Ecto neural progenitor cell (in vitro differentiated cells): ENCODE measurements at regions not wholly inside any gene's neighbourhood (a gene's known extent, or its start where the extent isn't known, plus 50 kb on each side); places are given as distances from the start of the nearest gene placed in this dataset.

Experiments used
- DNase-seq: peaks from one replicate; pipeline ENCODE4 v3.0.0-alpha.2; 2018; ENCODE audit warnings: low spot score

DNA sequence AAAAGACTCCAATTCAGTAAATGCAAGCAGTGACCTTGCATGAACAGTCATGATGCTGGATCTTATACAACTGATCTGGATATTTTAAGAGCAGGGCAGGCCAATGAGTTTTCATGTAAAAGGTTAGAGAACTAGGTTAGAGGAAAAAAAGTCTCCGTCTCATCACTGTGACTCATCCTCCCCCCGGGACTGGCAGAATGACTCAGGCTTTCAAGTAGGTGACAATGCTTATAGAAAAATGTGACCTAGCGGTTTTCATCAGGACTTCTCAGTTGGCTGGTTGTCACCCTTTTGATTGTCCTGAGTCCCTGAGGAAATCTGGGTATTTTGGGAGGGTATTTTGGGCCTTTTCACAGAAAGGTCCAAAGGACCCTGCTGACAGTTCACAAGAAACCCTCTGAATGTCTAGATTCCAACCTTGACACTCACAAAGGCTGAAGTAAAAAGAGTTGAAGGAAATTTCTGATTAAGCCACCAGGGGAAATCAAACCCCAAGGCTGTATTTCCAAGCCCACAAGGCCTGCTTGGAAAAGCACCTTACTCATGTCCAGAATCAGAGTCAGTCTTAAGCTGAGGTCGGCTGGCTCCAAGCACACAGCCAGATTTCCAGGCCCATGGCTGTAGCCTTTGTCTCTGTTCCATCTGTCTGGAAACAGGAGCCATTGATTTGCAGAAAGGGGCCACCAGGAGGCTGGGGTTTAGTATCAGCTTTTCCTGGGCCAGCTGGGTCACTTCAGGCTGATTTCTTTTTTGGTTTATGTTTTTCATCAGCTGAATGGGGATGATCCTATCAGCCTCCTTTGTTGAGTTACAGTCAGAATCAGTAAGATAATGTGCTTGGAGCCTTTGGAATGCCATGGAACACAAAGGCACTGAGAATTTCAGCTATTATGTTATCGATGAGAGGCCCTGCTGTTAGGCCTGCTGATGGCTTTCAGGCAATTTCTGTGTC is 226.4 kb upstream of the HABP2 start:
- DNase-seq: peak; percentile 54

DNA sequence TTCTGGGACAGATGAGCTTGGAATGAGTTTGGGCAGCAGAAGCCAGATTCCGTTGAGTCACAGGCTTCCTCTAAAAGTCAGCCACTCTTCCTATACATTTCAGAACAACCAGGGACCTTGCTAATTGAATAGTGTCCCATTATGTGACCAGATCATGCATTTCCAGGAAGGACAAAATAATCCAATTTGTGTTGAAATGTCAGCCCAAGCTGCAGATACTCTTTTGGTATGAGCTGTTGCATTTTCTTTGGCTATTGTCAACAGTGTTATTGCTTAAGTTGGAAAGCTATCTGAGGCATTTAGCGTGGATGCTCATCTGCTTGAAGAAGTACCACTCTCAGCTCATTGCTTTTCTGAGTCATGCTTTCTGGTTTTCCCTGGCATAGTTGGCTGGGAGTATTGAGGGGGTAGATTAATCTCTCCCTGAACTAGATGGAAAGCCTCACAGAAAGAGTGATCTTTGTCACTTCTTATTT is 223.7 kb upstream of the HABP2 start:
- DNase-seq: no peak

DNA sequence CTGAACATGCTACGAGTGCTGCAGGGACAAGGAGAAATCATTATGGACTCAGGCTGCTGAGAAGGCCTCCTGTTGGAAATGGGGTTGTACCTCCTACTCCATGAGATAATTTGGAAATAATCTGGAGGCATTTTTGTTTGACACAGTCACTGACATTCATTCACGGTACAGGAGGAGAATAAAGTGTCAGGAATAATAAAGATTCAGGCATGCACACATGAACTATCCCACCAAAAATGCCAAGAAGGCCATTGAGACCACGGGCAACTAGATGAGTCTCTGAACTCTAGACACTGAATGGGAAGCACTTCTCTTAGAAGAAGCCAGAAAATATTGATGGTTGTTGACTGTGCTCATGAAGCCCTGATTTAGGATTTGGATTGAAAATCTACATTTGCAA is 220.9 kb upstream of the HABP2 start:
- no peak for DNase-seq

DNA sequence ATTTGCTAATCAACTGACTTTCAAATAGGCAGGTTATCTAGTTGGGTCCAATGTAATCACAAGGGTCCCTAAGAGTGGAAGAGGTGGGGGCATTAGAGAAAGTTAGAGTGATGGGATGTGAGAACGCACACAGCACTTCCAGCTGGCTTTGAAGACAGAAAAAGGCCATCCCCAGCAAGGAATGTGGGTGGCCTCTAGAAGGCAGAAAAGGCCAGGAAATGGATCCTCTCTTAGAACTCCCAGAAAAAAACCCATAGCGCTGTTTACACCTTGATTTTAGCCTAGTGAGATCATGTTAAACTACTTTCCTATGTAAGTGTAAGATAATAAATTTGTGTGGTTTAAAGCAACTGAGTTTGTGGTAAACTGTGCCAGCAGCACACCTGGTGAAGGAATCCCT is 219.5 kb upstream of the HABP2 start:
- no peak for DNase-seq

DNA sequence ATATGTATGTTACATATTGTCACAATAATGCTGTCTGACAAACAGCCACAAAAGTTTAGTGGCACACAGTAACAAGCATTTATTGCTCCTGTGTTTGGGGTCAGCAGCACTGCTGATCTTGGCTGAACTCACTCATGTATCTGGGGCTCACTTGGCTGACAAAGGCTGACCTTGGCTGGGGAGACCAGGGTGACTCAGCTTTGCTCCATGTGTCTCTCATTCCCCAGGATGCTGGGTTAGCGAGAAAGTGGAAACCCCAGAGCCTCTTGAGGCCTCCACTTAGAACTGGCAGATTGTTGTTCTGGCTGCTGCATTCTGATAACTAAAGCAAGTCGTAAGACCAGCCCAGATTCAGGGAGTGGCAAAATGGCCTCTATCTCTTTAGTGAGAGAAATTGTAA is 217.3 kb upstream of the HABP2 start:
- no peak for DNase-seq

DNA sequence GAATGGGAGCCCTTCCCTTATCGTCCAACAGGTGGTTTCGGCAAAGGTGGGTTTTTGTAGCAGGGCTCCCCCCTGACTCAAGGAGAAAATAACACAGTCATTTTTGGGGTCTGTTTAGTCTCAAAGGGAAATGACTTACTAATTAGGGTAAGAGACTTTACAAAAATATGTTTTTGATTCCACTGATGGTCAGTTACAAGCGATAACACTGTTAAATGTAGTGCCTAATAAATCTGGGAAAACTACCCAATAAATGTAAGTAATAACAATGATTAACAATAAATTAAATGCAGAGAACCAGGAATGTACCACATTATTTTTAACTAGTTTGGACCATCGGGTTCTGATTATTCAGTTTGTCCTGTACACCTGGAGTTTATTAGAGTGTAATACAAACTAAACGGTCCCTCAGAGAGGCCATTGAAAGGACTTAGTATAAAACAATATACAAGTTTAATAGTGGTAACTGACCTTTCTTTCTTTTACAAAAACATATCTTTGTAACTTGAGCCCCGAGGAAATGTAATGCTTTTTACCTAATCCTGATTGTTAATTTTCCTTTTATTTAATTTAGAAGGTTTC is 216.2 kb upstream of the HABP2 start:
- DNase-seq: no peak

DNA sequence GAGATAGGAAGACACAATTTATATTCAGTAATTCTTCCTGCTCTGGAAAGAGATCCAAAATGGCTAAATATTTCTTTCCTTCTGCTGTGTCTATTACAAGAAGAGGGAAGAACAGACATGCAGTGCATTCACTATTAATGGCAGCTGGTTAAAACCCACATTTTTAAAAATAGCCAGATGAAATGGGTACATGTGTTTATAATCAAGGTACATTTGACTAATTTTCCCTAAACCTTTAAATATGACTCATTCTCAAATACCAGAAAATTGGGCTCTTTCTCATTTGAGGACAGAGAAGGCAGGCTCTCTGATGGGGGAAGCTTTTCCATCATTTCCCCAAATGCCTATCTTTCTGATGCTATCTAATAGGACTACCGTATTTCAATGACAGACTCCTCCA is 215.7 kb upstream of the HABP2 start:
- DNase-seq: no peak

DNA sequence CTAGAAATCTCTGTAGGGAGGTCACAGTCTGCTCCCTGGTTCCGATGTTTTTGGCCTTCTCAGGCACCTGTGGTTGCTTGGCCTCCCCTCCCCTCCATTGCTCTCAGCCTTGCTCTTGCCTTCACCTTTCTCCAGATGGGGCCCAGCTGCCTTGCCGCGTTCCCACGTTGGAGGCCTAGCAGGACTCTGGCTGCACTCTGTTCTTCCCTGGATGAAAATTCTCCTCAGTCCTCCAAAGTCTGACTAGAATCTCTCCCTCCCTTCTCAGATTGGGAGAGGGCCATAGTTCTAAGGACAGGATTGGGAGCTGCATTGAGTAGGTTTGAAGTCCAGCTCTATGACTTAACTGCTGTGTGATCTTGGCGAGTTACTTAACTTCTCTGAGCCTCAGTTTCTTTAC is 213.7 kb upstream of the HABP2 start:
- DNase-seq: no peak

DNA sequence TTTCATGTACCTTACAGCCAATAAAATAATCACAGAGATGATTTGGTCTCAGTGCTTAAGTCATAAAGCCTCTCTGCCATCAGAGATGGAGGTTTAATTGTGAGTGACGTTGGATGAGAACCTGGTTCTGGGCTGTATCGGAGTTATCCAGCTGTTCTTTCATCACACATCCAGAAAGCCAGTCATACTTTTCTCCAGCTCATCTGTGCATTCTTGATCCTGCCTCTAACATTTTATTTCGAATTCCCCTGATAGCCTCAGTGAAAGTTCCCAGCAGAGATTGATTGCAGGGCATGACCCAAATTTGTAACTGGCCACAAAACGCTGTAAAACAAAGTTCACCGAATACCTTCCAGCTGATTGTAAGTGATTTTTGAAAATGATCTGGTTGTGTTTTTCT is 212.6 kb upstream of the HABP2 start:
- DNase-seq: no peak

DNA sequence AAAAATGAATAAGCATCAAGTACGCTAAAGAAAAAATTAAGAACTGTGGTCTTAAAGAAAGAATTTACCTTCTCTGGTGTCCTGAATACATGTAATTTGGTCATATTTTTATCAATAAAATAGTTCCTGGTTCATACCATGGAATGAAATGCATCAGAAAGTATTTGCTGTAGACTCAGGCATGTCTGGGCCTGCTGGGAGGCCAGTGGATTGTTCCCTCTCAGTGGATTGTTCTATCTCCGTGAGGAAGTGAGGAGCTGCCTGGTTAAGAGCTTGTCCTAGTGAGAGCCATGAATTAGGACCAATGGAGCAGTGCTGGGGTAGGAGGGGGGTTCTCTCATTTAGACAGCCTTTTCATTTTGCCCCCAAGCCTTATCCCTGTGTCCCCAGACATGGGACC is 211.7 kb upstream of the HABP2 start:
- no peak for DNase-seq

DNA sequence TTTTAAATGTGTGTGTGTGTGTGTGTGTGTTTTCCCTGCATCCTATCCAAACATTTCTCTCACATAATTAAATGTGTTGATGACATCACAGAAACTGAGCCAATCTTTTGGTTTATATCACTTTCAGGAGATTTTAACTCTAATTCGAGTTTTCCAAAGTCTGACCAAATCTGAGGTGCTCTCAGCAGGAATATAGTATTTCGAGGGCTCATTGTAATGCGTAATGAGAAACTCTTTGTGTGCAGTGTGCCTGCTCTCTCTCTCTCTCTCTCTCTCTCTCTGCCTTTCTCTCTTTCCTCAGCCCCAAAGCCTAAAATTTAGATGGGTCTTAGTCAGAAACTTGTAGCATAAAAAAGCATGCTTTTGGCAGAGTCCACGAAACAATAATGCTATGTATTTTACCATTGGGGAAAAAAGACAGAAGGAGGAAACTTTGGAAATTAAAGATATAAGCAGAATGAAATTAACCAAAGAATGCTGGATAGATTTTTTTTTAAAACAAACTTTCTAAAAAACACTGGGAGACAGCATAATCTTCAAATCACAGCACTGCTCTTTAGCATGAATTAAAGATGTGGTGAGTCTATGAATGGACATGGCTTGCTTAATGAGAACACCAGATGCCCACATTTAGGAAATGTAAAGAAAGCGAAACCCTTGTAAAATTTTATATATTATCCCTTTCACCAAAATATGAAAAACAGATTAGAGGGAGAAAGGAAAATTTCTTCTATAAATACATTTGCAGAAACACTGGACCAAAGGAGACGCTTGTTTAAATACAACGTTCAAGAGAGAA is 206.8 kb upstream of the HABP2 start:
- DNase-seq: no peak

DNA sequence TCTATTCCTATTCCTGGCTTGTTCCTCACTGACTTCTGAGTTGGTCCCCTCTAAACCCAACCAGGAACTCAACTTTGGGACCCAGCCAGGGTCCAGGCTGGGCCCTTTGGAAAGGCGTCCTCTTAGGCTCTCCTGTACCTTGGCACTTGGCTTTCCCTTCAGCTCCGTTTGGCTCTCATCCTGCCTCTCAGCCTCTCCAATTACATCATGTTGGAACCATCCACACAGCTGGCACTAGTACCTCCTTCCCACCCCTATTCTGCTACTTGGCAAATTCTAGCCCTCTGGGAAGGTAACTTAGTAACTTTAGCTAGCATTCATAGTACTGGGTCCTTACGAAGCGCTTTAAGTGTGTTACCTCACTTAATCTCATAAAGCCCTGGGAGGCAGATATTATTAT is 205.3 kb upstream of the HABP2 start:
- DNase-seq: no peak

DNA sequence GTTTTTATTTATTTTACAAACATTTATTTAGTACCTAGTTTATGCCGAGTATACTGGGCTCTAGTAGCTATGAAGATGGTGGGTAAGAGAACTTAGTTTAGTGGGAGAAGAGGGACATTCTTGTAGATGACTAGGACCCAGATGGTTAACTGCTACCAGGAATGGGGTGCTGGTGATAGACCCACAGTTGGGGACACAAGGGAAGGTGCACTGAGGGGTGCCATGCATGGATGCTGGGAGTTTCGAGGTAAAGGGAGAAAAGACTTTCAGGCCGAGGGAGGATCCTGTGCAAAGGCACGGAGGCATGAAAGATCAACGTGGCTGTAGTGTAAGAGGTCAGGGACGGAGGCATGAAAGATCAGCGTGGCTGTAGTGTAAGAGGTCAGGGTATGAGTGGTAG is 204.2 kb upstream of the HABP2 start:
- DNase-seq: no peak

DNA sequence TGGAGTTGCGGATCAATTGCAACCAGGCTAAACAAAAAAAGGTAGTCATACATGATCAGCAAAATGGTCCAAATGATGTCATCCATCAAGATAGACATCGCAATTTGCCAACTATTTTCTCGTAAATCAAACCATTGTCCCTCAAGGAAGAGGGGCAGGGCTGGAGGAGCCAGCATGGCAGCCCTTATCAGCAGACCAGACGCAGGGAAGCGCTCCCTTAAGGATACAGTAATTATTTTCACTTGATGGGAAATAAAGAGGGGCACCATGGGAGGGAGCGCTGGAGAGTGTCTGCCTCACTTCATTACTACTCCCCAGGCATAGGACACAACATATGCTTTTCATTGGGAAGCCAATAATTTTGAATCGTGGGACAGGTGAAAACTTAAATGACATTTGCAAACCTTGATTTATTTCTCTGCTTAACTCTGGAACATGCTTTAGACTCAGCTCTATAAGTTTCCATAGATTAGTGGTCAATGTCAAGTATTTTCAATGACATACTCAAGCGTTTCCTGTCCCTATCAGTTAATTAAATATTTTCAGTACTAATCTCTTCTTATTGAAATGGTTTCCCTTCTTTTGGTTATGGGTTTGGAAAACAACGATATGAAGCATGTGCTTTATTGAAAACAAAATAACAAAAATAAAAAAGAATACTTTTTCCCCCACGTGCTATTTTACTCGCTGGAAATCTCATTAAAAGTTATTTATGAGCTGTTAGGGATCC is 202.4 kb upstream of the HABP2 start:
- DNase-seq: no peak

DNA sequence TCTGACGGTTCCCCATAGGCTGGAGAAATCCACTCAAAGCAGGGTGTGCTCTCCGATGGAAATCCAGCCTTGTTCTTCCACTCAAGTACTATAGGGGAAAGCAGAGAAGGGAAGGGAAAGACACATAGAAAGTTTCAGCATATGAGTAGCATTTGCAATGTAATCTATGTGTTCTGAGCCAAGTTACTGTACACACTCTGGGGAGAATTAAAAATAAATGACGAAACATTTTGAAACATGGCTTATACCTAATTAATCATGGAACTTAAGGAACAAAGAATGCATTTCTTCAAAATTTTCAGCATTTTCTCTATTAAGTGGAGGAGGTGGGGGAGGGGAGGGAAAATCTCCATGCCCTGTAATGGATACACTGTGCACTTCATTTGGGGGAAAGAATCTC is 198.1 kb upstream of the HABP2 start:
- no peak for DNase-seq

DNA sequence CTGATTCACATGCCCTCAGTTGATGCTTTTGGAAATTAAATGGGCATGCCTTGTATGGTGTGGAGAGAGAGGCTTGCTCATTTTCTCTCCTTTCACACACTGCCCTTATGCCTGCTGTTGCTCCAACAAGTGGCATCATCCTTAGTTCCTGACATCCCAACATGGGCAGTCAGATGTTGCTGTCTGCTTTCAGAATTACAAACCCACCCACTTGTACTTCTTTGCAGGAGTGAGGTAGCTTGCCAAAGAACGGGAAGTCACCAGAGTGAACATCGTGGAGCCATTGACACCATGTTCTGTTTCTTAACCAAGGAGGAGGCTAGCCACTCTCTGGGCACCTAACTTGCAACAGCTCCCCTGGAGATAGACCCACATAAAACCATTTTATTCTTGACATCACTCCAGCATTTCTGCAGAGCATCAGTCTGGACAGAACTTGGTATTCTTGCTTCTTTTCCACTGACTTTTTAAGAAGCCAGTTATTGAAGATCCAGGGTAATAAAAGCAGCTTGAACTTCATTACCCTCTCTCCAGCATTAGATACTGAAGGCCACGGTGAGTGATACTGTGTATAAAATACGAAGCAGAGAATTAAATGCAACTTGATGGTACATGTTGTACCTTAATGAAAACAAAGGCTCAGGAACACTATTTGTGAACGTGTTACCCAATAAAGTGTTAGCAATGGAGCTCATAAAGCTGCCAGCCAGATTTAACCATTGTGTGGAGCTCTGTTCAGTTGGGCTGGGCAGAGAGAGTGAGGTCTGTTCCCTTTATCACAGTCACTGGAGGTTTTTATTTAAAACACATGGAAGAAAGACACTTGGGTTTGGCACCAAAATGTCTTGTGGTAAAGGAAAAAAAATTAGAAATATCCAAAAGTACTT is 195.8 kb upstream of the HABP2 start:
- DNase-seq: no peak

DNA sequence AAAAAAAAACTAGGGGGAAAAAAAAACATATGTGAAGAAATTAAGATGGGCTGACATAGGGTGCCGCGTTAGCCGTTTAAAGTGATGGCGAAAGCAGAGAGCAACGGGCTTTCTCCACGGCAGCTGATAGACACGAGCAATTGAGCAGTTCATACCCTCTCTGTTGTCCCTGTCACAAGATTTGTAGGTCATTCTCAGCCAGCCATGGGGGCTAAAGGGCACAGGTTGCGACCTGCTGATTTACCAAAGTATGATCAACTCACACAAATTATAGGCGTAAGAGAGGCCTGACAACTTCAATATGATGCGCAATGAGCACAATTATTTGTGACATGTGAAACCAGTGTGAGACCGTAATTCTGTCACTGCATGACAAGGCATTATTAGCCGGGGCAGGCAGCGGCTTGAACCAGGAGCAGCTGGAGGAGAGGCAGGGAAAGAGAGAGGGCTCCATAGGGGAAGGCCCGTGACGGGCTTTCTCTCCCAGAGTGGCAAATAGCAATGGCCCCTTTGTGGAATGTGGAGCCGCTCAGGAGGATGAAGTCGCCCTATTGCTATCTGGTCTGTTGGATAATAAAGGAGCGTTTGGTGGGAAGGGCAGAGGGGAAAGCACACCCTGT is 195.1 kb upstream of the HABP2 start:
- DNase-seq: peak; percentile 57

DNA sequence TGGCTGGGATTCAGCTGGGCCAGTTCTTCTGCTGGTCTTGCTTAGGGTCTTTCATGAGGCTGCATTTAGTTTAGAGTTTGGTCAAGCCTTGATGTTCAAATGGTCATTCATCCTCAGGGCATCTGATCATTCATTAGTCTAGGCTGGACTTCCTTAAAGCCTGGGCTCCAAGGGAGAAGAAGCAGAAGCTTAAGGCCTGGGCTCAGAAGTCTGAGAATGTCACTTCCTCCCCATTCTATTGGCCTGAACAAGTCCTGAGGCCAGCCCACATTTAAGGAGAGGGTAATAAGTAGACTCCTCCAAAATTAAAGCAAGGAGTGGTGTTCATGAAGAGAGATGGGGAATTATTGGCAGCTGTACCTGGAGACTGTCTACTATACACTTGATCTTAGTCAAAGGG is 193.2 kb upstream of the HABP2 start:
- no peak for DNase-seq

DNA sequence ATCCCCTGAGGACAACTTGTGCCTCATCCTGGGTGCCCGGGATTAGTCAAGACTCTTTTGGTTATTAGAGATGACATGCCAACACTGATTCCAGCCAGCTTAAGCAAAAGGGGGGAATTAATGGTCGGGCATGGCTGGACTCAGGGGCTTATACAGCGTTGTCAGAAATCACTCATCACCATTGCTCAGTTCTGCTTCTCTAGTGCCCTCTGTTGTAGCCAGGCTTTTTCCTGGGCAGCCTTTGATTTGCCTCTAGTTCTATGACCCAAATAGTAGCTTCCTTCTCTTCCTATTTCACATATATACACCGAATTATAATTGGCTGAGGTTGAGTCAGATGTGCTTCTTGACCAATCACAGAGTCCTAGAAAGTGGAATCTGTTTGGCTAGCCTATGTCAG is 192.0 kb upstream of the HABP2 start:
- no peak for DNase-seq

DNA sequence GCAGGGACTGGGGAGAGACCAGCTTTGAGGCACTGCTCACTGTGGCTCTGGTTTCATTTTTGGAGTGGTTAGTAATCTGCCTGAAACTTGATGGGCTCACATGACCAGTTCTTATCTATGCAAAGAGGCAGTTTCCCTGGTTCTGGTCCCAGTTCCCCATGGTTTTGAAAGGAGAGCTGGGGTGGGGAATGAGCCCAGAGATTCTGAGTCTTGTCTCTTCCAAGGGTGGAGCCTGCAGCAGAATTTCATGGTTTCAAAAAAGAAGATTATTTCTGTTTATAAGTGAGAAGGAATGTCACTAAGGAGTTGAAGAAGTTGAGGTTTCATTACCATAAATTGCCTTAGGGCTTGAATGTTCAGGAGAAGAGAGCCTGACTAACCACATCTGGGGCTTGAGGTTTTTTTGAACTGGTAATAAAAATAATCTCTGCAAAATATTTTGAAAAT is 190.2 kb upstream of the HABP2 start:
- DNase-seq: no peak

DNA sequence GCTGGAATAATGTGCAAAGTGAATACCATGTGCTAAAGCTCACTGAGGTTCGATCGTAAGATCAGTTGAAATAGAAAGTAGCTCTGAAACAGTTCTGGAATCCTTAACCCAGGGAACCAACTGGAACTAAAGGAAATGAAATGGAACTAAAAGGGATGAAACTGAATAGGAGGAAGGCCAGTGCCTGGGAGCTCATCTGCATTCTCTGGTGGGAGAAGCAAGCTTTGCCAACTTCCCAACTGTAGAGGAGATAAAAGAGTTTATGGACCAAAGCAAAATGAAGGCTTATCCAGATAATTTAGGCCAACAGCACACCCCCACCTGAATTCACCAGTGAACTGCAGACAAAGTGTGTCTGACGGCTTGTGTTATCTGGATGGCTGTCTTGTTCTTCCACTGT is 188.6 kb upstream of the HABP2 start:
- no peak for DNase-seq
